IPS-20b (cell line): ENCODE measurements at regions not wholly inside any gene's neighbourhood (a gene's known extent, or its start where the extent isn't known, plus 50 kb on each side); places are given as distances from the start of the nearest gene placed in this dataset.

ENCODE experiments used
- H3K27ac ChIP-seq: one replicate; pipeline ENCODE4 v1.5.1; 2013; ENCODE audit warnings: low read length
- H3K27me3 ChIP-seq: 2 replicates; pipeline ENCODE4 v1.6.1; 2013; ENCODE audit warnings: mild to moderate bottlenecking, low read length, inconsistent platforms; ENCODE audit not compliant: insufficient read depth
- H3K36me3 ChIP-seq: 2 replicates; pipeline ENCODE4 v1.6.1; 2013; ENCODE audit warnings: low read depth, mild to moderate bottlenecking, inconsistent platforms, low read length, moderate library complexity; ENCODE audit not compliant: insufficient read depth
- H3K4me1 ChIP-seq: 2 replicates; pipeline ENCODE4 v1.6.1; 2013; ENCODE audit warnings: mild to moderate bottlenecking, control low read depth, inconsistent platforms, low read length, moderate library complexity; ENCODE audit not compliant: insufficient read depth
- H3K4me3 ChIP-seq: 2 replicates; pipeline ENCODE4 v1.5.1; 2013; ENCODE audit warnings: mild to moderate bottlenecking, low read length, inconsistent platforms
- H3K9ac ChIP-seq: 2 replicates; pipeline ENCODE4 v1.6.1; 2013; ENCODE audit warnings: low read depth, mild to moderate bottlenecking, inconsistent platforms, low read length, moderate library complexity
- H3K9me3 ChIP-seq: 2 replicates; pipeline ENCODE4 v1.6.1; 2013; ENCODE audit warnings: mild to moderate bottlenecking, low read depth, low read length, inconsistent platforms; ENCODE audit not compliant: insufficient read depth

DNA sequence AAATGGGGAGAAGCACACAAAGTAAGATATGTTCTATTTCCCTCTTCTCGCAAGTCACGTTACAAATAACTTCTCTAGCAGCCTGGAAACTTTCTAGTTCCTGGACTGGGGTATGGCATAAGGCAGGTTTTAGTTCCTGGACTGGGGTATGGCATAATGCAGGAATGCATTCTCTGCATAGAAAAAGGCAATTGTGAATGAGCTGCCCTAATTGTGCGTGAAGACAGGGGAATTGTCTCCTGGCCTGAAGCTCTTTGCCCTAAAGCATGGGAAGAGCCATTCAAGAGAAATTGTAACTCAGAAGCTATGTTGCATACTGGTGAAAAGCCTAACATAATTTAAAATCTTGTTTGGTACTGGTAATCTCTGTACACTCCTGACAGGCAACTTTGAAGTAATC, 54.3 kb upstream of the CBLB start:
- Histone ChIP-seq H3K27me3 (no peaks in the 10 kb centered on the region), H3K4me3 (no peak overlapping the region), H3K9me3 (0 out of 2 replicates have a peak, but pooled peaks cover 4% of the 10 kb centered on the region), H3K9ac (no peak overlapping the region), H3K36me3 (no peaks in the 10 kb centered on the region), H3K27ac (no peak overlapping the region), H3K4me1 (peaks cover 4% of the 10 kb centered on the region; the same call in 1 of the 2 replicates)

DNA sequence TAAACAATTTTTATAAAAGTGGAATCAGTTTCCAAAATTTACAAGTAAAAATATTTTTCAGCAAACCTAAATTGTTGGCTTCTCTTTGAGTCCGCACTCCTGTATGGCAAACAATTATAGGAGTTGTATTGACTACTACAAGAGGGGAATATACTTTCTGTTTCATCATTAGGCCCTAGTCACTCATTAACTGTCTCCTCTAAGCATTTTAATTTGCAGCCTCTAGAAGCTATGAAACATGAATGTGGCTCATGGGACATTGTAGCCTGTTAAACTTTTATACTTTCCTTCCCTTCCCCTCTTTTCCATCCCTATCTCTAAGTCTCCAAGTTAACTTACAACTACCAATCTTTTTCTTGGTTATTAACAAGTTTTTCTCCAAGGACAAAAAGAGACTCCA, 58.9 kb upstream of the CBLB start:
- H3K4me1 ChIP-seq = peaks cover 8% of the 10 kb centered on the region; the same call in 1 of the 2 replicates
- H3K36me3 ChIP-seq = no peaks in the 10 kb centered on the region
- H3K9me3 ChIP-seq = no peaks in the 10 kb centered on the region
- H3K9ac ChIP-seq = no peak overlapping the region
- H3K27ac ChIP-seq = no peak overlapping the region
- H3K4me3 ChIP-seq = no peak overlapping the region
- H3K27me3 ChIP-seq = no peaks in the 10 kb centered on the region

DNA sequence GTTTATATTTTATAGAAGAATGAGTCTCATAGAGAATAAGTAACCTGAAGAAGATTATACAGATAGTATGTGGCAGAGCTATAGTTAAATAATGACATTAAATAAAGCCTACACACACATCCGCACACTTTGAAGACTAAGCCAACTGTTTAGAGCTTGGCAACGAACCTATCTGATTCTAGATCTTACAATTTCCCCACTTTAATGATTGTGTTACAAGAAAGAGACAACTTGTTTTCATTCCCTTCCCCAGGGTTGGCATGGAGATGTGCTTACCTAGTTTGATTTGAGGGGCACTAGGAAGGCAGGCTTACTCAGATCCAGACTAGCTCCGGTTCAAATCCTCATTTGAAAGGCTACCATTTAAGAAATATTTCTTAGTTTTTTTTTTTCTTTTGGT, 61.9 kb upstream of the CBLB start:
- Histone ChIP-seq H3K4me3 (no peak overlapping the region), H3K36me3 (no peaks in the 10 kb centered on the region), H3K4me1 (peaks cover 8% of the 10 kb centered on the region; the same call in 1 of the 2 replicates), H3K27me3 (no peaks in the 10 kb centered on the region), H3K27ac (no peak overlapping the region), H3K9me3 (no peaks in the 10 kb centered on the region), H3K9ac (no peak overlapping the region)

DNA sequence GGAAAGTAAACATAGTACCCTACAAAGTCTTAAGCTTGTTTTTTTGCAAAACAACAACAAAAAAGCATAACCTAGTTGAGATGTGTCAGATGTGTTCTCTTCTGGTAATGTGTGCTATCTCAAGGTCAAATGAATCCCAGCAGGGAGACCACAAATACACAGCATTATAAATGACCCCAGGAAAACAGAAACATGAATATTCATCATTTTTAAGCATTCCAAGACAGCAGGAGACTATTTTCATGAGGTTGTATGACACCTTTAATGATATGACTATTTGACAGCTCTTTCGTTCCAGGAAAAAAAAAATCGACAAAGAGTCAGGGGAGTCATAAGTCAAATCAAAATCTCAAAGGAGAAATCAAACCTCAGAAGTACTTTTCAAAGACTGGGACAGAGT, 62.7 kb upstream of the CBLB start:
- H3K9me3 ChIP-seq = no peaks in the 10 kb centered on the region
- H3K27me3 ChIP-seq = no peaks in the 10 kb centered on the region
- no peaks in the 10 kb centered on the region for H3K36me3 ChIP-seq
- peaks cover 8% of the 10 kb centered on the region; the same call in 1 of the 2 replicates for H3K4me1 ChIP-seq
- H3K9ac ChIP-seq = no peak overlapping the region
- no peak overlapping the region for H3K27ac ChIP-seq
- H3K4me3 ChIP-seq = no peak overlapping the region

DNA sequence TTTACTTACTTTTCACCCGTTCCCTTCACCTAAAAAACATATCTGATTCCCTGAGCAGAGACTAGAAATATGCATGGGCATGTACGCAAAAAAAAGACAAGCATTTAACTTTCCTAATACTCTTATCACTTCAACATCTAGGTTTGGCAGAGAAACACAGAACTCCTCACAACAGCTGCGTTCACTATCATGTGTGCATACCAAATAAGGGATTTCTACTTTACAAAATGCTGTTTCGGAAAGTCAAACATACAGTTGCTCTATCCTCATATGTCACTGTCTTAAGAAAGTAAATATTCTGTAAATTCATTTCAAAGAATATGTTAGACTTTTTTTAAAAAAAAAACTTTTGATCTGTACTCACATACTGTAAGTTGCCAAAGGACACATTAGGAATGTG, 65.1 kb upstream of the CBLB start:
- no peak overlapping the region for H3K4me3 ChIP-seq

DNA sequence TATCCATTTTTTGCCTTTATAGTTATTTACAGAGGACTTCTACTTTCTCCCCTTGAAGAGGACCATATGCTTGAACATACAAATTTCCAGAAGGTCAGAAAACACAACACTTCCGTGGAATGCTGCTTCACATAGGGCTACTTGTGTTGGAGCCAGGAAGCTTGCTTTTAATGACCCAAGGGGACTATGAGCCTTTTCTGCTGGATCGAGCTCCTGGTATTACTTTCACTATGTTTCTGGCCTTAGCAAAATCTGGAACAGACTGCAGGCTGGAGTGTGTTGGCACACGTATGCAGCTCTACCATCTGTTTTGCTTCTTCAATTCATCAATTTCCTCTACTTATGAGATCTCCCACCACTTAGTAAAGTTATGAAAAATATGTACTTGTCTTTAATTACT, 69.3 kb upstream of the CBLB start:
- Histone ChIP-seq H3K4me3 (no peak overlapping the region), H3K4me1 (peaks cover 5% of the 10 kb centered on the region; the same call in 1 of the 2 replicates), H3K9me3 (no peaks in the 10 kb centered on the region), H3K27me3 (no peaks in the 10 kb centered on the region), H3K27ac (no peak overlapping the region), H3K36me3 (no peaks in the 10 kb centered on the region), H3K9ac (no peak overlapping the region)

More for the DNA sequence above, 65.1 kb upstream of the CBLB start:
- Histone ChIP-seq H3K27ac (no peak overlapping the region), H3K27me3 (no peaks in the 10 kb centered on the region), H3K36me3 (no peaks in the 10 kb centered on the region), H3K4me1 (peaks cover 5% of the 10 kb centered on the region; the same call in 1 of the 2 replicates), H3K9me3 (no peaks in the 10 kb centered on the region), H3K9ac (no peak overlapping the region)

DNA sequence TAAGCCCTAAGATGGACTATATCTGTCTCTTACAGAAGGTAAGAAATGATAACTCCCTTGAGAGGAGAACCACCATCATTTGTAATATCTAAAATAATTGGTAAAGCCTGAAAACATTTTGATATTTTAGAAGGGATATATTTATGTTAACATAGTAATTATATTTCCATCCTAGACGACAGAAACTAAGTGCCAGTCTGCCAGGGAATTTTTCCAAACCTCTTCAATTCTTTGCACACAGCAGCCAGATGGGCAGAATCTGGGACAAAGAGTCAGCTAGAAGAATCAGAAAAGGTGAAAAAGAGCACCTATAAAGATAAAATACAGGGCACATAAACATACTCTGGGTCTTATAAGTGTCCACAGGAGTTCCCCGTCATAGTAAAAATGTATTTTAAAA, 70.0 kb upstream of the CBLB start:
- H3K4me3 ChIP-seq = no peak overlapping the region
- H3K36me3 ChIP-seq = no peaks in the 10 kb centered on the region
- no peak overlapping the region for H3K9ac ChIP-seq
- H3K27me3 ChIP-seq = no peaks in the 10 kb centered on the region
- no peaks in the 10 kb centered on the region for H3K9me3 ChIP-seq
- peaks cover 5% of the 10 kb centered on the region; the same call in 1 of the 2 replicates for H3K4me1 ChIP-seq
- H3K27ac ChIP-seq = no peak overlapping the region

DNA sequence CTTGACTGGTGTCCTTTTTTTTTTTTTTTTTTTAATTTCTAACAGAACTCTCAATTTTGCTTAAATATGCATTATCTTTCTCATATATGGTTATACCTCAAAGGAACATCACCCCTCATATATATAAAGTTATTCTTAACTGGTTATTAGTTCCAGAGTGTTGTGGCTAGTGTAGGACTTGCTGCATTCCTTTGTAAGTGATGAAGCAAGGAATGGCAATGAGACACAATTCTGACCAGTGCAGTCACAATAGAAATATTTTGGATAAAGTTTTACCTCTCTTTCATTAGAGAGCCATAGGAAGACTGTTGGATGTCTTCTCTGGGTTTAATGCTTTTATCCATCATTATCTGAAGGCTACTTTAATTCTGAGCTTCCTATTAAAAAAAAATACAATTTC, 75.5 kb upstream of the CBLB start:
- Histone ChIP-seq H3K27ac (no peak overlapping the region), H3K4me3 (no peak overlapping the region), H3K36me3 (no peaks in the 10 kb centered on the region), H3K9ac (no peak overlapping the region), H3K27me3 (no peaks in the 10 kb centered on the region), H3K9me3 (no peaks in the 10 kb centered on the region), H3K4me1 (no peaks in the 10 kb centered on the region)

DNA sequence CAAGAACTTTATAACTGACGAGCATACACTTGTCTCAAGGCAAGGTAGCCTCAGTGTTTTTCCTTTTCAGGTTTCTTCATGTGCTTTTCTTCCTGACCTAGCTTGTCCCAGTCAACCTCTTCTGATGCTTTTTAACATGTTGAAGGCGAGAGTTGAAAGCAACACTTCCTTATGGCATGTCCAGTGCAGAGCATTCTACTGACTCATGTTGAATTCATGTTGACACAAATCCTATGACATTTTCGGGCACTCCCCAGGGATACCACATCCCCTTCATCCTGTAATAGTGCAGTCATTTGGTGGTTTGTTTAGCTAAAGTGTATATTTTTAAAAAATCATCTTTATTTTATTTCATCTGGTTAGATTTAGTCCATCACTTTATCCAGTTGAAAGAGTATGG, 75.9 kb upstream of the CBLB start:
- Histone ChIP-seq H3K9me3 (no peaks in the 10 kb centered on the region), H3K4me3 (no peak overlapping the region), H3K27ac (no peak overlapping the region), H3K27me3 (no peaks in the 10 kb centered on the region), H3K9ac (no peak overlapping the region), H3K36me3 (no peaks in the 10 kb centered on the region), H3K4me1 (no peaks in the 10 kb centered on the region)

DNA sequence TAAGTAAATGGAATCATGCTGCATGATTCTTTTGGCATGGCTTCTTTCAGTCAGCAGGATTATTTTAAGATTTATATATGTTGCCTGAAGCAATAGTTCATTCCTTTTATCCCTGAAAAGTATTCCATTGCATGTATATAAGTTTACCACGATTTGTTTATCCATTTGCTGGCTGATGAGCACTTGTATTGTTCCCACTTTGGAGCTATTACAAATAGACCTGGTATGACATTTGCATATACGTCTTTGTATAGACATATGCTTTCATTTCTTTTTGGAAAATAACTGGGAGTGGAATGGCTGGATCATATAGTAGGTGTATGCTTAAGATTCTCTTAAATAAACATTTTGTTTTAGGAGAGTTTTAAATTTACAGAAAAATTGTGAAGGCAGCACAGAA, 79.3 kb upstream of the CBLB start:
- Histone ChIP-seq H3K9me3 (no peaks in the 10 kb centered on the region), H3K36me3 (no peaks in the 10 kb centered on the region), H3K4me3 (no peak overlapping the region), H3K9ac (no peak overlapping the region), H3K27ac (no peak overlapping the region), H3K4me1 (no peaks in the 10 kb centered on the region), H3K27me3 (no peaks in the 10 kb centered on the region)

DNA sequence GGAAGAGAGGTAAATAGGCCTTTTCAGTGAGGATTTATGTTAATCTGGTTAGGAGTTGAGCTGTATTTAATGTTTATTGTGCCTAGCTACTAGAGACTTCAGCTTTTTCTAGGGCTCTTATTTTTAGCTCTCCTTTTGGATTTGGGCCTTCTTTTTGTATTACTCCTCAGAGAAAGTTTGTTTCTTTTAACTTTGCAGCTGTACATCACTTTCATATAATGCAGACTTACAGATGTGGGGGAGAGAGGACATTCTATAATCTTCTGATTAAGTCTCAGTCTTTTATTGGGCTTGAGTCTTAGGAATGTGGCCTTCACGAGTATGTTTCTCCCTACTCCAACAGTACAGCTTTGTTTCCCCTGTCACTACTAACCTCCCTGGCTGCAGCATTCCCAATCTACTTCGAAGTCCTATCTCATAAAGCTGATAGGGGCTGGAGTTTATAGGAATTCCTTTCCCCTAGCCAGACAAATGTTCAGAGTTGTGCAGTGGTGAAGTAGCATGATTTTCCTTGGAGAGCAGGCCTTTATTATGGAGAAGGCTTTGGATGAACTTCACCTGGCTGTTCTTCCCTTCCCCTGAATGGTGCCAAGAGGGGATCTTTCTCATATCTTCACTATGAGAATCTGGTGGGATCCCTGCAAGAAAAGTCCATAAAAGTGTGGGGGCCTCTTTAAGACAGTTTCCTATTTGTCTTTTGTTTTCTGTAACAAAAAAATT, 82.2 kb upstream of the CBLB start:
- Histone ChIP-seq H3K27ac (no peak overlapping the region), H3K9me3 (no peaks in the 10 kb centered on the region), H3K36me3 (no peaks in the 10 kb centered on the region), H3K4me3 (no peak overlapping the region), H3K9ac (no peak overlapping the region), H3K4me1 (no peaks in the 10 kb centered on the region), H3K27me3 (no peaks in the 10 kb centered on the region)

DNA sequence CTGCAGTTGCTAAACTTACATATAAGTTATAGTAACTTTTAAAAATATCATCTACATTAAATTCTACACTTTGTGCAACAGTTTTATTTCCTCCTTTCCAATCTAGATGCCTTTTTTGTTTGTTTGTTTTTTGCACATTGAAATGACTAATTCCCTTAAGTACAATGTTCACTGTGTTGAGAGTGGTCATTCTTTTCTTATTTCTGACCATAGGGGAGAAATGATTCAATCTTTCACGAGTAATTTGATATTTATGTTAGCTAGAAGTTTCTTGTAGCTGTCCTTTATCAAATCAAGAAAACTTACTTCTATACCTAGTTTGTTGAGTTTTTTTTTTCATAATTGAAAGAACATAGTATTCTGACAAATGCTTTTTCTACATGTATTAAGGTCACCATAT, 85.0 kb upstream of the CBLB start:
- H3K9me3 ChIP-seq = no peaks in the 10 kb centered on the region

More for the DNA sequence above, 85.0 kb upstream of the CBLB start:
- no peaks in the 10 kb centered on the region for H3K27me3 ChIP-seq
- H3K4me3 ChIP-seq = no peak overlapping the region
- no peak overlapping the region for H3K27ac ChIP-seq
- no peaks in the 10 kb centered on the region for H3K36me3 ChIP-seq
- H3K4me1 ChIP-seq = no peaks in the 10 kb centered on the region
- no peak overlapping the region for H3K9ac ChIP-seq
